ENCODE measurements at regions not wholly inside any gene's neighbourhood (a gene's known extent, or its start where the extent isn't known, plus 50 kb on each side); places are given as distances from the start of the nearest gene placed in this dataset.

DNA sequence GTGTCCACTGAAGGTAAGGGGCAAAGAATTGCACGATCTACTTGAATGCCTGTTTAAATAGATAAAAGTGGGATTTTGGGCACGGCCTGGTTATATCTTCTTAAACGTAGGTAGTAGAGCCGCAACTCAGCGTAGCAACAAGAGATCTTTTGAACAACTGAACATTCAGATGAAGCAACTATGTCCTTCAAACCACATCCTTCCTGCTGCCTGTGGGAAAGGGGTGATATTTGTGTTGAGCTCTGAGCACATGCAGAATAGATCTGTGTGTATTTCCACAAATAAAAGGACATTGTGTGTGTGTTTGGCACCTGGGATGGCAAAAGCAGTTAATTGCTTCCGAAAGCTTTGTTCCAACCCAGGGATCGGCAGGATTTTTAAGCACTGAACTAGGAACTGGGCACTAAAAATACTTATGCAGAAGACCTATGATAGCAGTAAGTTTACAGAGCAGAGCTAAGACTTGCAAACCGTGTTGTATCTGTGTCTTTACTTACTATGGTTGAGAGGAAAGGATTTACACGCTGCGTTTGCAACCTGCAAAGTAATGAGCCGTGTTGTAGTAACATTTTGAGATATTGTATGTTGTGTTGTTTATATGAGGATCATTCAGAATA, 333.4 kb downstream of the CHRM3 start:
- TF ChIP-seq POLR2A (IDR thresholded peaks at IDR 0.05; ENCODE audit: low read depth, low read length), result no peak
- TF ChIP-seq MAZ (IDR thresholded peaks at IDR 0.05; ENCODE audit: borderline replicate concordance, low read depth, low read length), result no peak
- TF ChIP-seq, protein P1, sequence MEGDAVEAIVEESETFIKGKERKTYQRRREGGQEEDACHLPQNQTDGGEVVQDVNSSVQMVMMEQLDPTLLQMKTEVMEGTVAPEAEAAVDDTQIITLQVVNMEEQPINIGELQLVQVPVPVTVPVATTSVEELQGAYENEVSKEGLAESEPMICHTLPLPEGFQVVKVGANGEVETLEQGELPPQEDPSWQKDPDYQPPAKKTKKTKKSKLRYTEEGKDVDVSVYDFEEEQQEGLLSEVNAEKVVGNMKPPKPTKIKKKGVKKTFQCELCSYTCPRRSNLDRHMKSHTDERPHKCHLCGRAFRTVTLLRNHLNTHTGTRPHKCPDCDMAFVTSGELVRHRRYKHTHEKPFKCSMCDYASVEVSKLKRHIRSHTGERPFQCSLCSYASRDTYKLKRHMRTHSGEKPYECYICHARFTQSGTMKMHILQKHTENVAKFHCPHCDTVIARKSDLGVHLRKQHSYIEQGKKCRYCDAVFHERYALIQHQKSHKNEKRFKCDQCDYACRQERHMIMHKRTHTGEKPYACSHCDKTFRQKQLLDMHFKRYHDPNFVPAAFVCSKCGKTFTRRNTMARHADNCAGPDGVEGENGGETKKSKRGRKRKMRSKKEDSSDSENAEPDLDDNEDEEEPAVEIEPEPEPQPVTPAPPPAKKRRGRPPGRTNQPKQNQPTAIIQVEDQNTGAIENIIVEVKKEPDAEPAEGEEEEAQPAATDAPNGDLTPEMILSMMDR (conservative IDR thresholded peaks at IDR 0.05; ENCODE audit: low read depth, low read length), result no peak
- TF ChIP-seq FOS (IDR thresholded peaks at IDR 0.05; ENCODE audit: low read depth, low read length), result no peak
- no peak for TF ChIP-seq BHLHE40 (IDR thresholded peaks at IDR 0.05; ENCODE audit: low read depth, low read length)
- TF ChIP-seq, protein P2, sequence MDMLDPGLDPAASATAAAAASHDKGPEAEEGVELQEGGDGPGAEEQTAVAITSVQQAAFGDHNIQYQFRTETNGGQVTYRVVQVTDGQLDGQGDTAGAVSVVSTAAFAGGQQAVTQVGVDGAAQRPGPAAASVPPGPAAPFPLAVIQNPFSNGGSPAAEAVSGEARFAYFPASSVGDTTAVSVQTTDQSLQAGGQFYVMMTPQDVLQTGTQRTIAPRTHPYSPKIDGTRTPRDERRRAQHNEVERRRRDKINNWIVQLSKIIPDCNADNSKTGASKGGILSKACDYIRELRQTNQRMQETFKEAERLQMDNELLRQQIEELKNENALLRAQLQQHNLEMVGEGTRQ (IDR thresholded peaks at IDR 0.05; ENCODE audit: low read depth, low read length), result no peak
- no peak for TF ChIP-seq RAD21 (IDR thresholded peaks at IDR 0.05; ENCODE audit: low read length)
- no peak for TF ChIP-seq CEBPB (IDR thresholded peaks at IDR 0.05; ENCODE audit: low read depth, low read length)

Data from IMR-90 (cell line).